ENCODE measurements at regions not wholly inside any gene's neighbourhood (a gene's known extent, or its start where the extent isn't known, plus 50 kb on each side); places are given as distances from the start of the nearest gene placed in this dataset.

- no peak for TF ChIP-seq POLR2AphosphoS5 (IDR thresholded peaks at IDR 0.05)
- no peak for TF ChIP-seq POLR2A (IDR thresholded peaks at IDR 0.05)
- no peak for TF ChIP-seq CTCF (IDR thresholded peaks at IDR 0.05 in 8 of 11, conservative IDR thresholded peaks at IDR 0.05 in 3 of 11)
Measured at GRCh38 chrX:44063606-44064005, 90.4 kb upstream of the NDP start.

GRCh38 chrX:44062840-44063239, 89.7 kb upstream of the NDP start:
- H3K4me3 ChIP-seq, result no peak overlapping the region
- DNase-seq, result no peak
- no peaks in the 10 kb centered on the region for H3K4me1 ChIP-seq
- intact Hi-C loops (cut with DNase I; ENCODE audit: low total_unique reads), result no loop called here
- 28 to 56% (median 48%) methylated on average over 3 of the region's 3 CpGs for WGBS, 5 donors
- no peak for TF ChIP-seq POLR2AphosphoS5 (IDR thresholded peaks at IDR 0.05)
- no peak for TF ChIP-seq POLR2A (IDR thresholded peaks at IDR 0.05)
- no peak for TF ChIP-seq CTCF (IDR thresholded peaks at IDR 0.05 in 8 of 11, conservative IDR thresholded peaks at IDR 0.05 in 3 of 11)
- H3K36me3 ChIP-seq, result no peaks in the 10 kb centered on the region
- H3K9me3 ChIP-seq, result no peaks in the 10 kb centered on the region
- H3K27ac ChIP-seq, result no peak overlapping the region
- H3K27me3 ChIP-seq (replicated peaks in 1 of 7), result peaks cover 0 to 10% (median 0%) of the 10 kb centered on the region in 7 donors

More at GRCh38 chrX:44063606-44064005, 90.4 kb upstream of the NDP start:
- Histone ChIP-seq H3K27ac (no peak overlapping the region), H3K4me1 (no peaks in the 10 kb centered on the region), H3K4me3 (no peak overlapping the region), H3K36me3 (no peaks in the 10 kb centered on the region), H3K27me3 (replicated peaks in 1 of 7) (peaks cover 0 to 10% (median 0%) of the 10 kb centered on the region in 7 donors), H3K9me3 (no peaks in the 10 kb centered on the region)
- intact Hi-C loops (cut with DNase I; ENCODE audit: low total_unique reads), result no loop called here
- 88 to 100% (median 91%) methylated on average over 4 of the region's 4 CpGs for WGBS, 5 donors
- no peak for DNase-seq

- DNase-seq, result no peak
- Histone ChIP-seq H3K4me1 (no peaks in the 10 kb centered on the region), H3K4me3 (no peak overlapping the region), H3K36me3 (no peaks in the 10 kb centered on the region), H3K27me3 (replicated peaks in 1 of 7) (peaks cover 0 to 13% (median 0%) of the 10 kb centered on the region in 7 donors), H3K9me3 (no peaks in the 10 kb centered on the region), H3K27ac (no peak overlapping the region)
- whole genome bisulfite sequencing, 5 donors, result 54 to 83% (median 67%) methylated on average over 3 to 4 of the region's 4 CpGs
- intact Hi-C loops (cut with DNase I; ENCODE audit: low total_unique reads), result no loop called here
- TF ChIP-seq POLR2A (IDR thresholded peaks at IDR 0.05) (no peak), CTCF (IDR thresholded peaks at IDR 0.05 in 8 of 11, conservative IDR thresholded peaks at IDR 0.05 in 3 of 11) (no peak), POLR2AphosphoS5 (IDR thresholded peaks at IDR 0.05) (no peak)
Measured at GRCh38 chrX:44061968-44062614, 88.9 kb upstream of the NDP start.

GRCh38 chrX:44060221-44060620, 87.0 kb upstream of the NDP start:
- H3K4me3 ChIP-seq, result no peak overlapping the region
- peaks cover 0 to 27% (median 0%) of the 10 kb centered on the region in 7 donors for H3K27me3 ChIP-seq (replicated peaks in 1 of 7)
- H3K9me3 ChIP-seq, result no peaks in the 10 kb centered on the region
- TF ChIP-seq POLR2A (IDR thresholded peaks at IDR 0.05) (no peak), POLR2AphosphoS5 (IDR thresholded peaks at IDR 0.05) (no peak), CTCF (IDR thresholded peaks at IDR 0.05 in 8 of 11, conservative IDR thresholded peaks at IDR 0.05 in 3 of 11) (no peak)
- intact Hi-C loops (cut with DNase I; ENCODE audit: low total_unique reads), result no loop called here
- 49 to 78% (median 69%) methylated on average over 2 of the region's 2 CpGs for WGBS, 5 donors
- no peaks in the 10 kb centered on the region for H3K4me1 ChIP-seq
- no peak overlapping the region for H3K27ac ChIP-seq
- H3K36me3 ChIP-seq, result no peaks in the 10 kb centered on the region
- DNase-seq, result no peak
